ENCODE measurements at regions not wholly inside any gene's neighbourhood (a gene's known extent, or its start where the extent isn't known, plus 50 kb on each side); places are given as distances from the start of the nearest gene placed in this dataset.

- TF ChIP-seq POLR2A (IDR thresholded peaks at IDR 0.05) (no peak), CTCF (IDR thresholded peaks at IDR 0.05) (no peak), EP300 (IDR thresholded peaks at IDR 0.05) (no peak), POLR2AphosphoS5 (IDR thresholded peaks at IDR 0.05) (no peak)
- no peak for DNase-seq
- Histone ChIP-seq H3K4me1 (peaks cover 0 to 24% (median 19%) of the 10 kb centered on the region in 4 donors), H3K27me3 (no peaks in the 10 kb centered on the region), H3K4me3 (no peak overlapping the region), H3K36me3 (no peaks in the 10 kb centered on the region), H3K9me3 (no peaks in the 10 kb centered on the region), H3K27ac (no peak overlapping the region)
- intact Hi-C loops (cut with DNase I), result loop anchor here (10.0 kb wide), 1 partner anchor 1052 kb away; no protein-coding TSS in a partner anchor
- 84 to 87% methylated on average over 3 of the region's 3 CpGs for WGBS, 2 donors
Observed at GRCh38 chr9:80792726-80793125, 896.6 kb downstream of the TLE1 start.

- Histone ChIP-seq H3K27me3 (no peaks in the 10 kb centered on the region), H3K36me3 (no peaks in the 10 kb centered on the region), H3K27ac (no peak overlapping the region), H3K4me1 (peaks cover 0 to 15% (median 10%) of the 10 kb centered on the region in 4 donors), H3K9me3 (no peaks in the 10 kb centered on the region), H3K4me3 (no peak overlapping the region)
- TF ChIP-seq POLR2AphosphoS5 (IDR thresholded peaks at IDR 0.05) (no peak), EP300 (IDR thresholded peaks at IDR 0.05) (no peak), POLR2A (IDR thresholded peaks at IDR 0.05) (no peak), CTCF (IDR thresholded peaks at IDR 0.05) (no peak)
- 43 to 61% methylated on average over 2 of the region's 2 CpGs for WGBS, 2 donors
- no peak for DNase-seq
- intact Hi-C loops (cut with DNase I), result loop anchor here (10.0 kb wide), 1 partner anchor 1053 kb away; no protein-coding TSS in a partner anchor
Observed at GRCh38 chr9:80791836-80792235, 897.5 kb downstream of the TLE1 start.

DNA sequence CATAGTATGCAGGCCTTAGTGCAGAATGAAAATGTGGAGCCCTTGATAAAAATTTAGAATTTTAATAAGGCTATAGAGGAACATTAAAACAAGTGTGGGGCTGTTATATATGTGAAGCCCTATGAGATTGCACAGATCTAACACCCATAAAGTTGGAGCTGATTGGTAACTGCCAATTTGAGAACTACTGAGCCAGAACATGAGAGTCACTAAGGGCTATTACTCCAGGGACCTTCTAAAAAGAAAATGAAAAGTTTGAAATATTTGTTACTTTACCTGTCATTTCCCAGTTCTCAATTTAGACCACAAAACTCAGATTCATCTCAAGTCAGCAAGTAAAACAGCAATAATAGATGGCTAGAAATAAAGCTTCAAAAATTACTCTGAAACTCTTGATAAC lies 898.6 kb downstream of the TLE1 start:
- Histone ChIP-seq H3K36me3 (no peaks in the 10 kb centered on the region), H3K27me3 (no peaks in the 10 kb centered on the region), H3K4me3 (no peak overlapping the region), H3K4me1 (peaks cover 0 to 10% (median 0%) of the 10 kb centered on the region in 4 donors), H3K9me3 (no peaks in the 10 kb centered on the region), H3K27ac (no peak overlapping the region)
- intact Hi-C loops (cut with DNase I), result loop anchor here (10.0 kb wide), 1 partner anchor 1054 kb away; no protein-coding TSS in a partner anchor
- no peak for TF ChIP-seq POLR2A (IDR thresholded peaks at IDR 0.05)
- TF ChIP-seq EP300 (IDR thresholded peaks at IDR 0.05), result no peak
- no peak for TF ChIP-seq CTCF (IDR thresholded peaks at IDR 0.05)
- no peak for TF ChIP-seq POLR2AphosphoS5 (IDR thresholded peaks at IDR 0.05)
- no peak for DNase-seq

- H3K4me3 ChIP-seq, result no peak overlapping the region
- 86 to 91% methylated on average over 5 of the region's 5 CpGs for WGBS, 2 donors
- H3K36me3 ChIP-seq, result no peaks in the 10 kb centered on the region
- peaks cover 0 to 10% (median 0%) of the 10 kb centered on the region in 4 donors for H3K4me1 ChIP-seq
- H3K9me3 ChIP-seq, result no peaks in the 10 kb centered on the region
- no peak for DNase-seq
- H3K27me3 ChIP-seq, result no peaks in the 10 kb centered on the region
- no peak for TF ChIP-seq CTCF (IDR thresholded peaks at IDR 0.05)
- no peak for TF ChIP-seq POLR2A (IDR thresholded peaks at IDR 0.05)
- TF ChIP-seq EP300 (IDR thresholded peaks at IDR 0.05), result no peak
- no peak for TF ChIP-seq POLR2AphosphoS5 (IDR thresholded peaks at IDR 0.05)
- intact Hi-C loops (cut with DNase I), result loop anchor here (10.0 kb wide), 1 partner anchor 1055 kb away; no protein-coding TSS in a partner anchor
- H3K27ac ChIP-seq, result no peak overlapping the region
Observed at GRCh38 chr9:80789831-80790230, 899.5 kb downstream of the TLE1 start.

DNA sequence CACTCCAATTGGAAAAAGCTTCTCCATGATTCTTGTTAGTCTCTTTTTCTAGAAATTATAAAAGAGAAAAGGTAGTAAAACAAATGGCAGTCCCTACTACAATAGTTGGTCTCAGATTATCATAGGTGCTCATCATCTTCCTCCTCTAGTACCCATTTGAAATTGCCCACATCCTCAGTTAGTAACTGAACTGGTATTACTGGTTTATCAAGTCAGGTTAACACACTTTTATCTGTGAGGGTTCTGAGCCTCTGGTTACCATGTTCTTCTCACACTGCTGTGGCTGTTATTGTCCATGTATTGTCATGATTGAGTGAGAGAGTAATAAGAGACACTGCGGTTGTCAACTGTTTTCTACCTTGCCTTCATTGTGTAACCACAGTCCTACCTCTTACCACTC lies 901.7 kb downstream of the TLE1 start:
- no peak for DNase-seq

More for the DNA sequence above, 901.7 kb downstream of the TLE1 start:
- Histone ChIP-seq H3K4me3 (no peak overlapping the region), H3K27me3 (no peaks in the 10 kb centered on the region), H3K27ac (no peak overlapping the region), H3K9me3 (no peaks in the 10 kb centered on the region), H3K4me1 (peaks cover 0 to 3% (median 0%) of the 10 kb centered on the region in 4 donors), H3K36me3 (no peaks in the 10 kb centered on the region)
- intact Hi-C loops (cut with DNase I), result no loop called here
- WGBS, 2 donors, result 86 to 95% methylated on average over 1 of the region's 1 CpG
- no peak for TF ChIP-seq POLR2A (IDR thresholded peaks at IDR 0.05)
- TF ChIP-seq EP300 (IDR thresholded peaks at IDR 0.05), result no peak
- TF ChIP-seq POLR2AphosphoS5 (IDR thresholded peaks at IDR 0.05), result no peak
- no peak for TF ChIP-seq CTCF (IDR thresholded peaks at IDR 0.05)

All from sigmoid colon (tissue), 6 donors.